Mucosa of rectum (tissue), 2 donors: ENCODE measurements at regions not wholly inside any gene's neighbourhood (a gene's known extent, or its start where the extent isn't known, plus 50 kb on each side); places are given as distances from the start of the nearest gene placed in this dataset.

ENCODE experiments used
- H3K27ac ChIP-seq, 2 donors: one replicate each; pipeline ENCODE4 v1.7.0; 2013; ENCODE audit warnings: inconsistent platforms in 2 of 2, low read depth in 2 of 2, low read length in 2 of 2
- H3K27me3 ChIP-seq, 2 donors: one replicate each; pipeline ENCODE4 v1.7.0; 2013; ENCODE audit warnings: low read length in 2 of 2; ENCODE audit not compliant: control insufficient read depth in 2 of 2, insufficient read depth in 2 of 2
- H3K36me3 ChIP-seq, 2 donors: one replicate each; pipeline ENCODE4 v1.7.0; 2013; ENCODE audit warnings: low read length in 2 of 2; ENCODE audit not compliant: control insufficient read depth in 2 of 2, insufficient read depth in 2 of 2
- H3K4me1 ChIP-seq, 2 donors: one replicate each; pipeline ENCODE4 v1.7.0; 2013; ENCODE audit warnings: low read length in 2 of 2, mild to moderate bottlenecking in 1 of 2; ENCODE audit not compliant: control insufficient read depth in 2 of 2, insufficient read depth in 2 of 2
- H3K4me3 ChIP-seq, 2 donors: one replicate each; pipeline ENCODE4 v1.7.0; 2013; ENCODE audit warnings: low read length in 2 of 2
- H3K9ac ChIP-seq, 2 donors: one replicate each; pipeline ENCODE4 v1.7.0; 2013; ENCODE audit warnings: low read length in 2 of 2, low read depth in 1 of 2, mild to moderate bottlenecking in 1 of 2
- H3K9me3 ChIP-seq, 2 donors: one replicate each; pipeline ENCODE4 v1.7.0; 2013; ENCODE audit warnings: low read length in 2 of 2; ENCODE audit not compliant: control insufficient read depth in 2 of 2
- donor health status: healthy.
- donor health status: Normal muscosa, but diverticular disease.

- Histone ChIP-seq H3K4me1 (no peaks in the 10 kb centered on the region), H3K9ac (no peak overlapping the region), H3K4me3 (no peak overlapping the region), H3K27ac (no peak overlapping the region), H3K9me3 (no peaks in the 10 kb centered on the region), H3K27me3 (no peaks in the 10 kb centered on the region), H3K36me3 (no peaks in the 10 kb centered on the region)
Measured at GRCh38 chr12:24302708-24303107, 353.2 kb upstream of the SOX5 start.

- Histone ChIP-seq H3K4me3 (no peak overlapping the region), H3K27ac (no peak overlapping the region), H3K4me1 (no peaks in the 10 kb centered on the region), H3K9me3 (no peaks in the 10 kb centered on the region), H3K9ac (no peak overlapping the region), H3K36me3 (no peaks in the 10 kb centered on the region), H3K27me3 (no peaks in the 10 kb centered on the region)
Measured at GRCh38 chr12:24297516-24297915, 348.0 kb upstream of the SOX5 start.

GRCh38 chr12:24293549-24293948 is 344.1 kb upstream of the SOX5 start:
- H3K27me3 ChIP-seq, result no peaks in the 10 kb centered on the region
- H3K36me3 ChIP-seq, result no peaks in the 10 kb centered on the region
- H3K9ac ChIP-seq, result no peak overlapping the region
- no peaks in the 10 kb centered on the region for H3K9me3 ChIP-seq
- H3K4me1 ChIP-seq, result no peaks in the 10 kb centered on the region
- H3K4me3 ChIP-seq, result no peak overlapping the region
- H3K27ac ChIP-seq, result no peak overlapping the region

GRCh38 chr12:24287963-24288362 is 338.5 kb upstream of the SOX5 start:
- H3K4me3 ChIP-seq, result no peak overlapping the region
- H3K27ac ChIP-seq, result no peak overlapping the region
- no peaks in the 10 kb centered on the region for H3K27me3 ChIP-seq
- no peak overlapping the region for H3K9ac ChIP-seq
- no peaks in the 10 kb centered on the region for H3K9me3 ChIP-seq
- no peaks in the 10 kb centered on the region for H3K36me3 ChIP-seq
- no peaks in the 10 kb centered on the region for H3K4me1 ChIP-seq

- no peaks in the 10 kb centered on the region for H3K36me3 ChIP-seq
- H3K9me3 ChIP-seq, result no peaks in the 10 kb centered on the region
- H3K4me3 ChIP-seq, result no peak overlapping the region
- H3K9ac ChIP-seq, result no peak overlapping the region
- H3K4me1 ChIP-seq, result no peaks in the 10 kb centered on the region
- no peak overlapping the region for H3K27ac ChIP-seq
- H3K27me3 ChIP-seq, result no peaks in the 10 kb centered on the region
Measured at GRCh38 chr12:24285448-24285847, 336.0 kb upstream of the SOX5 start.

GRCh38 chr12:24281341-24281740 is 331.9 kb upstream of the SOX5 start:
- Histone ChIP-seq H3K27ac (no peak overlapping the region), H3K4me1 (no peaks in the 10 kb centered on the region), H3K9me3 (no peaks in the 10 kb centered on the region), H3K36me3 (no peaks in the 10 kb centered on the region), H3K4me3 (no peak overlapping the region), H3K9ac (no peak overlapping the region), H3K27me3 (no peaks in the 10 kb centered on the region)

- no peak overlapping the region for H3K9ac ChIP-seq
- H3K4me3 ChIP-seq, result no peak overlapping the region
- no peaks in the 10 kb centered on the region for H3K36me3 ChIP-seq
- no peaks in the 10 kb centered on the region for H3K9me3 ChIP-seq
- H3K27ac ChIP-seq, result no peak overlapping the region
- H3K4me1 ChIP-seq, result no peaks in the 10 kb centered on the region
- no peaks in the 10 kb centered on the region for H3K27me3 ChIP-seq
Measured at GRCh38 chr12:24280056-24280842, 330.8 kb upstream of the SOX5 start.

GRCh38 chr12:24278832-24279231 is 329.4 kb upstream of the SOX5 start:
- no peaks in the 10 kb centered on the region for H3K9me3 ChIP-seq
- no peaks in the 10 kb centered on the region for H3K27me3 ChIP-seq
- no peaks in the 10 kb centered on the region for H3K36me3 ChIP-seq
- no peaks in the 10 kb centered on the region for H3K4me1 ChIP-seq
- H3K4me3 ChIP-seq, result no peak overlapping the region
- no peak overlapping the region for H3K27ac ChIP-seq
- H3K9ac ChIP-seq, result no peak overlapping the region

- Histone ChIP-seq H3K4me1 (no peaks in the 10 kb centered on the region), H3K4me3 (no peak overlapping the region), H3K9me3 (no peaks in the 10 kb centered on the region), H3K36me3 (no peaks in the 10 kb centered on the region), H3K27me3 (no peaks in the 10 kb centered on the region), H3K27ac (no peak overlapping the region), H3K9ac (no peak overlapping the region)
Measured at GRCh38 chr12:24270965-24271364, 321.5 kb upstream of the SOX5 start.

- H3K9me3 ChIP-seq, result no peaks in the 10 kb centered on the region
- H3K4me1 ChIP-seq, result no peaks in the 10 kb centered on the region
- no peak overlapping the region for H3K4me3 ChIP-seq
- H3K9ac ChIP-seq, result no peak overlapping the region
- H3K27ac ChIP-seq, result no peak overlapping the region
- no peaks in the 10 kb centered on the region for H3K27me3 ChIP-seq
- H3K36me3 ChIP-seq, result no peaks in the 10 kb centered on the region
Measured at GRCh38 chr12:24270464-24270863, 321.0 kb upstream of the SOX5 start.
